A673 (cell line): ENCODE measurements at regions not wholly inside any gene's neighbourhood (a gene's known extent, or its start where the extent isn't known, plus 50 kb on each side); places are given as distances from the start of the nearest gene placed in this dataset.

Experiments used
- BruUV-seq: library from RNA; stranded (reverse); fragments of 400-500 nt; replicated peaks from 2 replicates; lab custom pipeline; 2021; lab: Mats Ljungman, UMichigan
- CTCF ChIA-PET: fragments of 300-600 bp; sonication (Branson Sonifier 250); formaldehyde crosslinking; loops from one replicate; lab custom pipeline; 2022; ENCODE audit warnings: antibody characterized with exemption; lab: Charles Lee
- POLR2A ChIA-PET: fragments of 300-600 bp; sonication (Branson Sonifier 250); formaldehyde crosslinking; loops from one replicate; lab custom pipeline; 2022; ENCODE audit warnings: antibody characterized with exemption; ENCODE audit not compliant: low non-redundant PET; lab: Charles Lee
- DNase-seq: peaks from one replicate; pipeline ENCODE4 v3.0.0-alpha.2; 2015; ENCODE audit warnings: low spot score
- H3K27ac ChIP-seq: fragments of 200-600 bp; sonication (generic); 2 replicates; pipeline ENCODE4 v1.5.1; 2016; ENCODE audit warnings: mixed run types, low read depth, mild to moderate bottlenecking, mixed read lengths, antibody characterized with exemption, low read length; ENCODE audit not compliant: poor library complexity, severe bottlenecking
- H3K27me3 ChIP-seq: fragments of 200-600 bp; sonication (generic); replicated peaks from 2 replicates; pipeline ENCODE4 v1.6.1; 2017; ENCODE audit warnings: mixed run types, low read depth, mild to moderate bottlenecking, mixed read lengths, antibody characterized with exemption, low read length; ENCODE audit not compliant: insufficient read depth, poor library complexity
- H3K36me3 ChIP-seq: fragments of 200-600 bp; sonication (generic); 2 replicates; pipeline ENCODE4 v1.6.1; 2016; ENCODE audit warnings: mixed run types, mild to moderate bottlenecking, mixed read lengths, antibody characterized with exemption, low read length; ENCODE audit not compliant: insufficient read depth, poor library complexity, severe bottlenecking
- H3K4me1 ChIP-seq: fragments of 200-600 bp; sonication (generic); 2 replicates; pipeline ENCODE4 v1.6.1; 2017; ENCODE audit warnings: mixed run types, mild to moderate bottlenecking, mixed read lengths, antibody characterized with exemption, low read length; ENCODE audit not compliant: insufficient read depth, poor library complexity, severe bottlenecking
- H3K4me3 ChIP-seq: fragments of 200-600 bp; sonication (generic); 2 replicates; pipeline ENCODE4 v1.5.1; 2016; ENCODE audit warnings: low read depth, mixed run types, mild to moderate bottlenecking, mixed read lengths, low read length; ENCODE audit not compliant: poor library complexity, severe bottlenecking
- H3K9me3 ChIP-seq: fragments of 200-600 bp; sonication (generic); 2 replicates; pipeline ENCODE4 v1.6.1; 2016; ENCODE audit warnings: mixed run types, low read depth, mild to moderate bottlenecking, mixed read lengths, antibody characterized with exemption, low read length; ENCODE audit not compliant: poor library complexity, severe bottlenecking
- EZH2 ChIP-seq: fragments of 200-600 bp; sonication (generic); IDR thresholded peaks from 2 replicates; pipeline ENCODE4 v1.6.1; 2017; ENCODE audit warnings: borderline replicate concordance, low read depth, mild to moderate bottlenecking, mixed read lengths, antibody characterized with exemption, low read length; ENCODE audit not compliant: poor library complexity, severe bottlenecking
- intact Hi-C: fragments of 100-400 bp; cut with micrococcal nuclease; formaldehyde crosslinking; loops from one replicate; pipeline ENCODE4 v1.10.0; 2022; ENCODE audit not compliant: unreplicated experiment
- TF ChIP-seq, protein P1 (sequence below): fragments of 300-800, 200-600 bp; sonication (generic); conservative IDR thresholded peaks from 2 replicates; pipeline ENCODE4 v1.5.1; 2017; ENCODE audit warnings: low read depth, mild to moderate bottlenecking, antibody characterized with exemption, low read length, moderate library complexity, mixed read lengths

DNA sequence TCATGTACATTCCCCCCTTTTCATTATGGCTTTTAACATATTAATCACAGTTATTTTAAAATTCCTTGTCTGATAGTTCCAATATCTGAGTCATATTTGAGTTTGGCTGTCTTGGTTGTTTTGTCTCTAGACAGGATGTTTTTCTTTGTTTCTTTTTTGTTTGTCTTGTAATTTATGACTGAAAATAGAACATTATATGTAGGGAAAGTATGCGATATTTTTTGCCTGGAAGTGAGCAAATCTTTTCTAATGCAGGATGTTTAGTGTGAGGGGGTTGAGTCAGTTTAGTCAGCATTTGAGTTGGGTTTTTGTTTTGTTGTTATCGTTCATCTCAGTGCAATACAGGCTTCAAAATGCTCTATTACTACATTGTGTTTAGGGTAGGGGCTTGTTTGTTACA is 239.7 kb downstream of the SNAPC1 start:
- TF ChIP-seq, protein P1, sequence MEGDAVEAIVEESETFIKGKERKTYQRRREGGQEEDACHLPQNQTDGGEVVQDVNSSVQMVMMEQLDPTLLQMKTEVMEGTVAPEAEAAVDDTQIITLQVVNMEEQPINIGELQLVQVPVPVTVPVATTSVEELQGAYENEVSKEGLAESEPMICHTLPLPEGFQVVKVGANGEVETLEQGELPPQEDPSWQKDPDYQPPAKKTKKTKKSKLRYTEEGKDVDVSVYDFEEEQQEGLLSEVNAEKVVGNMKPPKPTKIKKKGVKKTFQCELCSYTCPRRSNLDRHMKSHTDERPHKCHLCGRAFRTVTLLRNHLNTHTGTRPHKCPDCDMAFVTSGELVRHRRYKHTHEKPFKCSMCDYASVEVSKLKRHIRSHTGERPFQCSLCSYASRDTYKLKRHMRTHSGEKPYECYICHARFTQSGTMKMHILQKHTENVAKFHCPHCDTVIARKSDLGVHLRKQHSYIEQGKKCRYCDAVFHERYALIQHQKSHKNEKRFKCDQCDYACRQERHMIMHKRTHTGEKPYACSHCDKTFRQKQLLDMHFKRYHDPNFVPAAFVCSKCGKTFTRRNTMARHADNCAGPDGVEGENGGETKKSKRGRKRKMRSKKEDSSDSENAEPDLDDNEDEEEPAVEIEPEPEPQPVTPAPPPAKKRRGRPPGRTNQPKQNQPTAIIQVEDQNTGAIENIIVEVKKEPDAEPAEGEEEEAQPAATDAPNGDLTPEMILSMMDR = no peak
- TF ChIP-seq EZH2 = no peak
- DNase-seq = no peak
- no peaks in the 10 kb centered on the region for H3K9me3 ChIP-seq
- intact Hi-C loops = no loop called here
- CTCF ChIA-PET = no interaction called here
- POLR2A ChIA-PET = no interaction called here
- no TSS peak for BruUV-seq
- no peak overlapping the region for H3K27ac ChIP-seq
- H3K27me3 ChIP-seq = peaks cover 2% of the 10 kb centered on the region
- no peaks in the 10 kb centered on the region for H3K4me1 ChIP-seq
- no peaks in the 10 kb centered on the region for H3K36me3 ChIP-seq
- no peak overlapping the region for H3K4me3 ChIP-seq

GRCh38 chr14:62002642-62003041 is 240.4 kb downstream of the SNAPC1 start:
- Histone ChIP-seq H3K27me3 (no peaks in the 10 kb centered on the region), H3K9me3 (no peaks in the 10 kb centered on the region), H3K4me1 (no peaks in the 10 kb centered on the region), H3K4me3 (no peak overlapping the region), H3K36me3 (no peaks in the 10 kb centered on the region), H3K27ac (no peak overlapping the region)
- no TSS peak for BruUV-seq
- intact Hi-C loops = no loop called here
- no peak for TF ChIP-seq EZH2
- TF ChIP-seq, protein P1 = no peak
- ChIA-PET POLR2A (no interaction called here), CTCF (no interaction called here)
- no peak for DNase-seq

DNA sequence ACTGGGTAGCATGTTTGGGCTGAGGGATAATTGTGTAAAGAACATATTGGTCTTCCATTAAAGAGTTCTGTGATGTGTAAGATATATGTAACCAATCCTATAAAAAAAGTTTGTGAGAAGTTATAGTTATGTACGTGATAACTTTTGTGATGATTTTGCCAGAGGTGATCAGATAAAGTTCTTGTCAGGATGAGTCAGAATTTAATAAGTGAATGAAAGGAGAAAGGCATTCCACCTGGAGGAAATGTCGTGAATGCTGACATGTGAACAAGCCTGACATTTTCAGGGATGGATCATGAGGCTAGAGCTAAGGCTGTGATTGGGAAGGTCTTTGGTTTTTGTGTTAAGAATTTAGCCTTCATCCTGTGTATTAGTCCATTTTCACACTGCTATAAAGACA is 241.5 kb downstream of the SNAPC1 start:
- no TSS peak for BruUV-seq
- intact Hi-C loops = no loop called here
- CTCF ChIA-PET = no interaction called here

More for the DNA sequence above, 241.5 kb downstream of the SNAPC1 start:
- no peak overlapping the region for H3K27ac ChIP-seq
- H3K36me3 ChIP-seq = no peaks in the 10 kb centered on the region
- POLR2A ChIA-PET = no interaction called here
- no peak overlapping the region for H3K4me3 ChIP-seq
- H3K27me3 ChIP-seq = peaks cover 5% of the 10 kb centered on the region
- DNase-seq = no peak
- H3K9me3 ChIP-seq = no peaks in the 10 kb centered on the region
- TF ChIP-seq, protein P1 = no peak
- no peak for TF ChIP-seq EZH2
- no peaks in the 10 kb centered on the region for H3K4me1 ChIP-seq
